Mammary epithelial cell (primary cell): ENCODE measurements at regions not wholly inside any gene's neighbourhood (a gene's known extent, or its start where the extent isn't known, plus 50 kb on each side); places are given as distances from the start of the nearest gene placed in this dataset.

Source experiments
- CTCF ChIP-seq, 2 donors: IDR thresholded peaks in 1 of 2; conservative IDR thresholded peaks in 1 of 2; 2 replicates each; pipeline ENCODE4 v1.5.1; 2011 to 2012; ENCODE audit warnings: inconsistent platforms in 2 of 2, low read length in 2 of 2, mild to moderate bottlenecking in 2 of 2, control low read depth in 1 of 2, low read depth in 1 of 2; ENCODE audit not compliant: insufficient read depth in 1 of 2; ENCODE audit errors: extremely low read depth in 1 of 2
- EZH2 ChIP-seq: IDR thresholded peaks from 2 replicates; pipeline ENCODE4 v1.6.1; 2012; ENCODE audit warnings: low read length, inconsistent platforms, borderline replicate concordance

GRCh38 chr5:165705960-165706359, 2200.5 kb downstream of the MAT2B start:
- TF ChIP-seq CTCF (conservative IDR thresholded peaks at IDR 0.05 in 1 of 2, IDR thresholded peaks at IDR 0.05 in 1 of 2; ENCODE audit: extremely low read depth in 1 of 2, insufficient read depth in 1 of 2, low read depth in 1 of 2, low read length in 2 of 2): no peak
- TF ChIP-seq EZH2: no peak
